Loucy (cell line): ENCODE measurements at regions not wholly inside any gene's neighbourhood (a gene's known extent, or its start where the extent isn't known, plus 50 kb on each side); places are given as distances from the start of the nearest gene placed in this dataset.

Source experiments
- H2AFZ ChIP-seq: fragments of 200-600 bp; sonication (generic); 2 replicates; pipeline ENCODE4 v1.6.0; 2016; ENCODE audit warnings: antibody characterized with exemption, mild to moderate bottlenecking, low read length, moderate library complexity
- H3F3A ChIP-seq: fragments of 200-600 bp; 2 replicates; pipeline ENCODE4 v1.6.0; 2016; ENCODE audit warnings: antibody characterized with exemption, low read depth, mild to moderate bottlenecking
- H3K27me3 ChIP-seq: fragments of 200-600 bp; sonication (generic); 2 replicates; pipeline ENCODE4 v1.6.1; 2014; ENCODE audit warnings: low read length, mild to moderate bottlenecking; ENCODE audit not compliant: insufficient read depth, poor library complexity, severe bottlenecking
- H3K36me3 ChIP-seq: fragments of 200-600 bp; sonication (generic); 2 replicates; pipeline ENCODE4 v1.6.1; 2016; ENCODE audit warnings: low read length; ENCODE audit not compliant: insufficient read depth
- H3K4me1 ChIP-seq: fragments of 200-600 bp; sonication (generic); 2 replicates; pipeline ENCODE4 v1.5.1; 2014; ENCODE audit warnings: low read length, mild to moderate bottlenecking; ENCODE audit not compliant: insufficient read depth, poor library complexity, severe bottlenecking
- H3K4me2 ChIP-seq: fragments of 200-600 bp; sonication (generic); 2 replicates; pipeline ENCODE4 v1.6.0; 2014; ENCODE audit warnings: antibody characterized with exemption, low read length, low read depth, mild to moderate bottlenecking; ENCODE audit not compliant: poor library complexity, severe bottlenecking
- H3K4me3 ChIP-seq: fragments of 200-600 bp; sonication (generic); 2 replicates; pipeline ENCODE4 v1.5.1; 2014; ENCODE audit warnings: low read length, mild to moderate bottlenecking, mixed read lengths; ENCODE audit not compliant: poor library complexity, severe bottlenecking
- H3K79me2 ChIP-seq: fragments of 200-600 bp; sonication (generic); 2 replicates; pipeline ENCODE4 v1.6.1; 2014; ENCODE audit warnings: low read length; ENCODE audit not compliant: insufficient read depth
- H3K9ac ChIP-seq: fragments of 200-600 bp; sonication (generic); 2 replicates; pipeline ENCODE4 v1.6.0; 2014; ENCODE audit warnings: mild to moderate bottlenecking, low read depth, low read length, moderate library complexity; ENCODE audit not compliant: poor library complexity, severe bottlenecking
- H3K9me2 ChIP-seq: fragments of 200-600 bp; sonication (generic); replicated peaks from 2 replicates; pipeline ENCODE4 v1.6.1; 2016; ENCODE audit warnings: low read depth, low read length, mixed read lengths
- H3K9me3 ChIP-seq: fragments of 200-600 bp; sonication (generic); 2 replicates; pipeline ENCODE4 v1.6.1; 2014; ENCODE audit warnings: mild to moderate bottlenecking, antibody characterized with exemption, low read length, low read depth; ENCODE audit not compliant: insufficient read depth
- H4K20me1 ChIP-seq: fragments of 200-600 bp; sonication (generic); 2 replicates; pipeline ENCODE4 v1.6.0; 2014; ENCODE audit warnings: antibody characterized with exemption, low read length, mild to moderate bottlenecking; ENCODE audit not compliant: insufficient read depth, poor library complexity, severe bottlenecking
- EZH2phosphoT487 ChIP-seq: fragments of 200-600 bp; IDR thresholded peaks from 2 replicates; pipeline ENCODE4 v1.6.1; 2018; ENCODE audit warnings: antibody characterized with exemption, mild to moderate bottlenecking, moderate library complexity, borderline replicate concordance
- TF ChIP-seq, protein P1 (sequence below): fragments of 200-600 bp; sonication (generic); conservative IDR thresholded peaks from 2 replicates; pipeline ENCODE4 v1.5.1; 2014; ENCODE audit warnings: mild to moderate bottlenecking, antibody characterized with exemption, low read length

DNA sequence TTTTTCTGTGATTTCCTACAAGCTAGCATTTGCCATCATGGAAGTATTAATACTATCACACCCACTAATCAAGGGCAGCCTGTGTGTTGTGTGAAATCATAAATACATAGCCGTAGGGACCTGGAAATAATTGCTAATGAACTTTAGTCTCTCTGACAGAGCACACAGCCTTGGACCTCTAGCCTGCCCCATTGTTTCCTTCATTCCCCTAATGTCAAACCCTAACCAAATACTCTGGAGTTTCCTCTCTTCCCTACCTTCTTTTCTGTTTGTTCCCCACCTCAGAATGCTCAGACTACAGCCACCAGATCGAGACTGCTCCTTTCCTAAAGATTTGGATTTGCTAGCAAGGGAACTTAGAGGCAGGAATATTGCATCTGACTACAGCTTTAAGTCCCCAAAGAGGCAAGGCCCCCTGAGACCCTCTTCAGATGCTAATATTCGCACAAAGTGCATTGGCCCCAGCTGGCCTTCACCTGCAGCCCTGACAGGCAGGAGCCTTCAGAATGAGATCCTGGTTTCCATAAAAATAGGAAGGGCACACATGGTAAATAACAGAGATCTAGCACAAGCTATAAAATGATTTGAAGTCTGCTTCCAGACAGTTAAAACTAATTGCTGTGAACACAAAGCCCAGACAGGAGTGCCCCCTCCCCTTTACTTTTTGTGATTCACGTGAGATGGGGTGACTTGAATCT is 279.2 kb upstream of the DCC start:
- no peak overlapping the region for H3K9ac ChIP-seq
- H3K9me2 ChIP-seq = no peaks in the 10 kb centered on the region
- no peak overlapping the region for H3K4me3 ChIP-seq
- H3K36me3 ChIP-seq = no peaks in the 10 kb centered on the region
- no peaks in the 10 kb centered on the region for H3F3A ChIP-seq
- no peaks in the 10 kb centered on the region for H3K4me1 ChIP-seq
- H3K4me2 ChIP-seq = no peak overlapping the region
- H3K9me3 ChIP-seq = no peaks in the 10 kb centered on the region; the same call in 1 of the 2 replicates
- TF ChIP-seq, protein P1, sequence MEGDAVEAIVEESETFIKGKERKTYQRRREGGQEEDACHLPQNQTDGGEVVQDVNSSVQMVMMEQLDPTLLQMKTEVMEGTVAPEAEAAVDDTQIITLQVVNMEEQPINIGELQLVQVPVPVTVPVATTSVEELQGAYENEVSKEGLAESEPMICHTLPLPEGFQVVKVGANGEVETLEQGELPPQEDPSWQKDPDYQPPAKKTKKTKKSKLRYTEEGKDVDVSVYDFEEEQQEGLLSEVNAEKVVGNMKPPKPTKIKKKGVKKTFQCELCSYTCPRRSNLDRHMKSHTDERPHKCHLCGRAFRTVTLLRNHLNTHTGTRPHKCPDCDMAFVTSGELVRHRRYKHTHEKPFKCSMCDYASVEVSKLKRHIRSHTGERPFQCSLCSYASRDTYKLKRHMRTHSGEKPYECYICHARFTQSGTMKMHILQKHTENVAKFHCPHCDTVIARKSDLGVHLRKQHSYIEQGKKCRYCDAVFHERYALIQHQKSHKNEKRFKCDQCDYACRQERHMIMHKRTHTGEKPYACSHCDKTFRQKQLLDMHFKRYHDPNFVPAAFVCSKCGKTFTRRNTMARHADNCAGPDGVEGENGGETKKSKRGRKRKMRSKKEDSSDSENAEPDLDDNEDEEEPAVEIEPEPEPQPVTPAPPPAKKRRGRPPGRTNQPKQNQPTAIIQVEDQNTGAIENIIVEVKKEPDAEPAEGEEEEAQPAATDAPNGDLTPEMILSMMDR = no peak
- no peak for TF ChIP-seq EZH2phosphoT487
- no peaks in the 10 kb centered on the region for H3K27me3 ChIP-seq
- H3K79me2 ChIP-seq = no peaks in the 10 kb centered on the region
- no peak overlapping the region for H2AFZ ChIP-seq
- no peaks in the 10 kb centered on the region for H4K20me1 ChIP-seq

DNA sequence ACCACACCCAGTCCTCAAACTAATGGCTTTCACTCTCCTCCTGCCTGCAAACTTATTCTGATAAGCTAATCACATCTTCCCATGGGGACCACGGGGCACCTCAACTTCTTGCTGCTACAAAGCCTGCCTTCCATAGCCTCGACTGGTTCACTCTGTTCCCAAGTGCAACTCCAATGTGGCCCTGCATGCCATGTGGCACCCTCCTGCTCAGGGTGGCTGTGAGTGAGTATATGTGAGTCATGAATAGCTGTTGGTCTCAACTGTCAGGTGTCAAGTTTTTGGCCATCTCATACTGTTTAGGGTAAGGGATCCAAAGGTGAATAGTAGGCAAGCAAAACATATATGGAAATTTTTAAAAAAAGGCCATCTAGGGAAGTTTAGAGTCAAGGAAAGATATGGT is 276.1 kb upstream of the DCC start:
- H4K20me1 ChIP-seq = no peaks in the 10 kb centered on the region

DNA sequence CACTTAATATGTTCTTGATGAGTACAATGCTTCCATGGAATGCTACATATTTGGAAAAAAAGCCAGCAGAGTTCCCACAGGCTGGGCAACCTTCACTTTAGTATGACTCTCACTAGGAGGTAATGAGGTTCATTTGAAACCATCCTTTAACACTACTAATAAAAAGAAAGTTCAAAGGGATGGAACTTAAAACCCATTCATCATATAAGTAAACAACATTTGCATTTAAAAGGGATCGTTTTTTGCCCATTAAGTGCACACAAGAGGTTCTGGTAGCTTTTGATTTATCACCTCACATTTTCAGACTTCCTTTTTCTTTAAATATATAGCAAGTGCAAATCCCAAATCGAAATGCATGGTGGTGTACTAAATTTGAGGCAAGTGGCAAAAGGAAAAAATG is 270.8 kb upstream of the DCC start:
- no peaks in the 10 kb centered on the region for H3K4me1 ChIP-seq
- no peaks in the 10 kb centered on the region for H3K9me2 ChIP-seq
- no peak for TF ChIP-seq EZH2phosphoT487
- TF ChIP-seq, protein P1 = no peak
- H3K9me3 ChIP-seq = peaks cover 3% of the 10 kb centered on the region; the same call in 1 of the 2 replicates
- H3K79me2 ChIP-seq = no peaks in the 10 kb centered on the region
- H3K27me3 ChIP-seq = no peaks in the 10 kb centered on the region
- H2AFZ ChIP-seq = no peak overlapping the region
- H3K36me3 ChIP-seq = no peaks in the 10 kb centered on the region
- no peak overlapping the region for H3K4me3 ChIP-seq
- no peak overlapping the region for H3K4me2 ChIP-seq
- no peaks in the 10 kb centered on the region for H3F3A ChIP-seq
- H4K20me1 ChIP-seq = no peaks in the 10 kb centered on the region
- H3K9ac ChIP-seq = no peak overlapping the region

More for the DNA sequence above, 276.1 kb upstream of the DCC start:
- Histone ChIP-seq H3K27me3 (no peaks in the 10 kb centered on the region), H3K9me2 (no peaks in the 10 kb centered on the region), H3K9ac (no peak overlapping the region), H3K36me3 (no peaks in the 10 kb centered on the region), H3K79me2 (no peaks in the 10 kb centered on the region), H2AFZ (no peak overlapping the region), H3K4me1 (no peaks in the 10 kb centered on the region), H3F3A (no peaks in the 10 kb centered on the region), H3K9me3 (peaks cover 3% of the 10 kb centered on the region; the same call in 1 of the 2 replicates), H3K4me2 (no peak overlapping the region), H3K4me3 (no peak overlapping the region)
- TF ChIP-seq, protein P1 = no peak
- TF ChIP-seq EZH2phosphoT487 = no peak
